ENCODE measurements at regions not wholly inside any gene's neighbourhood (a gene's known extent, or its start where the extent isn't known, plus 50 kb on each side); places are given as distances from the start of the nearest gene placed in this dataset.
"Not testable (repeated sequence)": the region's sequence is repeated elsewhere in the genome, so short reads cannot be mapped to it uniquely, and the experiment has no call there.

GRCh38 chr9:106423575-106423974, 439.4 kb upstream of the ZNF462 start:
- no peak for DNase-seq (ENCODE audit: low read depth in 2 of 2)

GRCh38 chr9:106432631-106433030, 430.3 kb upstream of the ZNF462 start:
- DNase-seq (ENCODE audit: low read depth in 2 of 2), result no peak

- DNase-seq (ENCODE audit: low read depth in 2 of 2), result no peak
Observed at GRCh38 chr9:106438928-106439327, 424.0 kb upstream of the ZNF462 start.

GRCh38 chr9:106441283-106441682, 421.7 kb upstream of the ZNF462 start:
- no peak for DNase-seq (ENCODE audit: low read depth in 2 of 2)

GRCh38 chr9:106443520-106443919, 419.4 kb upstream of the ZNF462 start:
- DNase-seq (ENCODE audit: low read depth in 2 of 2), result no peak

GRCh38 chr9:106445107-106445506, 417.9 kb upstream of the ZNF462 start:
- no peak for DNase-seq (ENCODE audit: low read depth in 2 of 2)

- no peak for DNase-seq (ENCODE audit: low read depth in 2 of 2)
Observed at GRCh38 chr9:106449336-106449927, 413.5 kb upstream of the ZNF462 start.

- no peak for DNase-seq (ENCODE audit: low read depth in 2 of 2)
Observed at GRCh38 chr9:106450549-106450948, 412.4 kb upstream of the ZNF462 start.

- no peak for DNase-seq (ENCODE audit: low read depth in 2 of 2)
Observed at GRCh38 chr9:106451223-106451622, 411.7 kb upstream of the ZNF462 start.

GRCh38 chr9:106456581-106456980, 406.4 kb upstream of the ZNF462 start:
- DNase-seq (ENCODE audit: low read depth in 2 of 2), result no peak

- no peak for DNase-seq (ENCODE audit: low read depth in 2 of 2)
Observed at GRCh38 chr9:106467113-106467864, 395.7 kb upstream of the ZNF462 start.

- no peak for DNase-seq (ENCODE audit: low read depth in 2 of 2)
Observed at GRCh38 chr9:106467865-106468164, 395.2 kb upstream of the ZNF462 start.

GRCh38 chr9:106468431-106468830, 394.5 kb upstream of the ZNF462 start:
- no peak for DNase-seq (ENCODE audit: low read depth in 2 of 2)

GRCh38 chr9:106478312-106478711, 384.7 kb upstream of the ZNF462 start:
- DNase-seq (ENCODE audit: low read depth in 2 of 2), result no peak

- no peak for DNase-seq (ENCODE audit: low read depth in 2 of 2)
Observed at GRCh38 chr9:106478727-106479126, 384.2 kb upstream of the ZNF462 start.

GRCh38 chr9:106479679-106480078, 383.3 kb upstream of the ZNF462 start:
- DNase-seq (ENCODE audit: low read depth in 2 of 2), result no peak

- no peak for DNase-seq (ENCODE audit: low read depth in 2 of 2)
Observed at GRCh38 chr9:106481013-106481609, 381.9 kb upstream of the ZNF462 start.

- DNase-seq (ENCODE audit: low read depth in 2 of 2), result no peak
Observed at GRCh38 chr9:106482733-106483132, 380.2 kb upstream of the ZNF462 start.

GRCh38 chr9:106486685-106487084, 376.3 kb upstream of the ZNF462 start:
- no peak for DNase-seq (ENCODE audit: low read depth in 2 of 2)

GRCh38 chr9:106487266-106487665, 375.7 kb upstream of the ZNF462 start:
- no peak for DNase-seq (ENCODE audit: low read depth in 2 of 2)

- DNase-seq (ENCODE audit: low read depth in 2 of 2), result not testable (repeated sequence)
Observed at GRCh38 chr9:106492126-106492525, 370.8 kb upstream of the ZNF462 start.

- DNase-seq (ENCODE audit: low read depth in 2 of 2), result no peak
Observed at GRCh38 chr9:106500171-106500570, 362.8 kb upstream of the ZNF462 start.

- not testable (repeated sequence) for DNase-seq (ENCODE audit: low read depth in 2 of 2)
Observed at GRCh38 chr9:106501210-106501609, 361.8 kb upstream of the ZNF462 start.
